Astrocyte (in vitro differentiated cells and primary cell): ENCODE measurements at regions not wholly inside any gene's neighbourhood (a gene's known extent, or its start where the extent isn't known, plus 50 kb on each side); places are given as distances from the start of the nearest gene placed in this dataset.
"Not testable (repeated sequence)": the region's sequence is repeated elsewhere in the genome, so short reads cannot be mapped to it uniquely, and the experiment has no call there.

ENCODE experiments used
- DNase-seq: peaks from one replicate; pipeline ENCODE4 v3.0.0-alpha.2; 2010; ENCODE audit warnings: low read depth
- FAIRE-seq: peaks from 2 replicates; lab custom pipeline; 2011; peaks lifted over from hg19 to GRCh38; lab: Jason Lieb, UNC
- H2AFZ ChIP-seq: 2 replicates; pipeline ENCODE4 v1.6.0; 2012; ENCODE audit warnings: low read depth, low read length, inconsistent platforms
- H3K27ac ChIP-seq: 2 replicates; pipeline ENCODE4 v1.5.1; 2011; ENCODE audit warnings: low read depth, low read length, inconsistent platforms
- H3K27me3 ChIP-seq: 2 replicates; pipeline ENCODE4 v1.6.0; 2011; ENCODE audit warnings: low read length, inconsistent platforms; ENCODE audit not compliant: insufficient read depth
- H3K36me3 ChIP-seq: 2 replicates; pipeline ENCODE4 v1.5.1; 2011; ENCODE audit warnings: low read length, inconsistent platforms; ENCODE audit not compliant: insufficient read depth
- H3K4me1 ChIP-seq: 2 replicates; pipeline ENCODE4 v1.5.1; 2011; ENCODE audit warnings: low read length, inconsistent platforms; ENCODE audit not compliant: insufficient read depth
- H3K4me2 ChIP-seq: 2 replicates; pipeline ENCODE4 v1.6.0; 2012; ENCODE audit warnings: low read length, inconsistent platforms
- H3K4me3 ChIP-seq: 2 replicates; pipeline ENCODE4 v1.5.1; 2011; ENCODE audit warnings: low read depth, mild to moderate bottlenecking, low read length, inconsistent platforms; ENCODE audit not compliant: insufficient read depth
- H3K79me2 ChIP-seq: 2 replicates; pipeline ENCODE4 v1.6.0; 2012; ENCODE audit warnings: mild to moderate bottlenecking, low read length, inconsistent platforms; ENCODE audit not compliant: insufficient read depth
- H3K9ac ChIP-seq: 2 replicates; pipeline ENCODE4 v1.6.0; 2012; ENCODE audit warnings: mild to moderate bottlenecking, low read length, inconsistent platforms
- H3K9me3 ChIP-seq: 2 replicates; pipeline ENCODE4 v1.5.1; 2012; ENCODE audit warnings: low read depth, mild to moderate bottlenecking, low read length, inconsistent platforms; ENCODE audit not compliant: insufficient read depth
- H4K20me1 ChIP-seq: 2 replicates; pipeline ENCODE4 v1.6.0; 2012; ENCODE audit warnings: low read length, inconsistent platforms; ENCODE audit not compliant: insufficient read depth
- H3K27ac Mint-ChIP-seq: one replicate; pipeline ENCODE4 v1.8.0; 2021; ENCODE audit warnings: mild to moderate bottlenecking, mixed read lengths; ENCODE audit not compliant: unreplicated experiment
- H3K27me3 Mint-ChIP-seq: one replicate; pipeline ENCODE4 v1.8.0; 2021; ENCODE audit warnings: low read depth, mixed read lengths; ENCODE audit not compliant: unreplicated experiment
- H3K36me3 Mint-ChIP-seq: one replicate; pipeline ENCODE4 v1.8.0; 2021; ENCODE audit warnings: low read depth, mixed read lengths; ENCODE audit not compliant: unreplicated experiment
- H3K4me1 Mint-ChIP-seq: one replicate; pipeline ENCODE4 v1.8.0; 2021; ENCODE audit warnings: low read depth, mixed read lengths; ENCODE audit not compliant: unreplicated experiment
- H3K4me3 Mint-ChIP-seq: one replicate; pipeline ENCODE4 v1.8.0; 2021; ENCODE audit warnings: mild to moderate bottlenecking, moderate library complexity, mixed read lengths; ENCODE audit not compliant: unreplicated experiment
- H3K9me3 Mint-ChIP-seq: one replicate; pipeline ENCODE4 v1.8.0; 2021; ENCODE audit warnings: mild to moderate bottlenecking, mixed read lengths; ENCODE audit not compliant: unreplicated experiment
- EZH2 ChIP-seq: IDR thresholded peaks from 2 replicates; pipeline ENCODE4 v1.6.1; 2012; ENCODE audit warnings: mild to moderate bottlenecking, low read length, inconsistent platforms; ENCODE audit not compliant: insufficient read depth
- TF ChIP-seq, protein P1 (sequence below): IDR thresholded peaks from 2 replicates; pipeline ENCODE4 v1.5.1; 2011; ENCODE audit warnings: low read depth, mild to moderate bottlenecking, inconsistent platforms, low read length, moderate library complexity; ENCODE audit not compliant: insufficient read depth

DNA sequence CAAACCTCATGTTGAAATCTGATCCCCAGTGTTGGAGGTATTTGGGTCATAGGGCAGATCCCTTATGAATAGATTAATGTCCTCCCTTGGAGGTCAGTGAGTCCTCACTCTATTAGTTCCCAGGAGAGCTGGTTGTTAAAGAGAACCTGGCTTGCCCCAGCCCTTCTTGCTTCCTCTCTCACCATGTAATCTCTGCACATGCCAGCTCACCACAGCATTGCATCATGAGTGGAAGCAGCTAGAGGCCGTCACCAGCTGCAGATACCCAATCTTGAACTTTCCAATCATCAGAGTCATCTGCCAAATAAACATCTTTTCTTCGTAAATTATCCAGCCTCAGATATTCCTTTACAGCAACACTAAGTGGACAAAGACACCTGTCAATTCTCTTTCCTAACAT lies 161.8 kb upstream of the IGF1 start:
- Mint-ChIP-seq H3K4me3 (no peak overlapping the region), H3K4me1 (no peaks in the 10 kb centered on the region), H3K27ac (no peak overlapping the region), H3K9me3 (peaks cover 10% of the 10 kb centered on the region), H3K36me3 (no peaks in the 10 kb centered on the region), H3K27me3 (no peaks in the 10 kb centered on the region)
- no peak for FAIRE-seq
- no peaks in the 10 kb centered on the region for H3K4me1 ChIP-seq
- no peak overlapping the region for H3K4me3 ChIP-seq
- H2AFZ ChIP-seq: no peak overlapping the region
- no peak overlapping the region for H3K9ac ChIP-seq
- no peaks in the 10 kb centered on the region for H4K20me1 ChIP-seq
- peak; percentile 6 for DNase-seq
- no peaks in the 10 kb centered on the region for H3K79me2 ChIP-seq
- H3K9me3 ChIP-seq: no peaks in the 10 kb centered on the region
- H3K27ac ChIP-seq: no peak overlapping the region
- H3K27me3 ChIP-seq: no peaks in the 10 kb centered on the region
- H3K4me2 ChIP-seq: no peak overlapping the region
- TF ChIP-seq, protein P1, sequence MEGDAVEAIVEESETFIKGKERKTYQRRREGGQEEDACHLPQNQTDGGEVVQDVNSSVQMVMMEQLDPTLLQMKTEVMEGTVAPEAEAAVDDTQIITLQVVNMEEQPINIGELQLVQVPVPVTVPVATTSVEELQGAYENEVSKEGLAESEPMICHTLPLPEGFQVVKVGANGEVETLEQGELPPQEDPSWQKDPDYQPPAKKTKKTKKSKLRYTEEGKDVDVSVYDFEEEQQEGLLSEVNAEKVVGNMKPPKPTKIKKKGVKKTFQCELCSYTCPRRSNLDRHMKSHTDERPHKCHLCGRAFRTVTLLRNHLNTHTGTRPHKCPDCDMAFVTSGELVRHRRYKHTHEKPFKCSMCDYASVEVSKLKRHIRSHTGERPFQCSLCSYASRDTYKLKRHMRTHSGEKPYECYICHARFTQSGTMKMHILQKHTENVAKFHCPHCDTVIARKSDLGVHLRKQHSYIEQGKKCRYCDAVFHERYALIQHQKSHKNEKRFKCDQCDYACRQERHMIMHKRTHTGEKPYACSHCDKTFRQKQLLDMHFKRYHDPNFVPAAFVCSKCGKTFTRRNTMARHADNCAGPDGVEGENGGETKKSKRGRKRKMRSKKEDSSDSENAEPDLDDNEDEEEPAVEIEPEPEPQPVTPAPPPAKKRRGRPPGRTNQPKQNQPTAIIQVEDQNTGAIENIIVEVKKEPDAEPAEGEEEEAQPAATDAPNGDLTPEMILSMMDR: no peak
- TF ChIP-seq EZH2: no peak
- H3K36me3 ChIP-seq: no peaks in the 10 kb centered on the region

DNA sequence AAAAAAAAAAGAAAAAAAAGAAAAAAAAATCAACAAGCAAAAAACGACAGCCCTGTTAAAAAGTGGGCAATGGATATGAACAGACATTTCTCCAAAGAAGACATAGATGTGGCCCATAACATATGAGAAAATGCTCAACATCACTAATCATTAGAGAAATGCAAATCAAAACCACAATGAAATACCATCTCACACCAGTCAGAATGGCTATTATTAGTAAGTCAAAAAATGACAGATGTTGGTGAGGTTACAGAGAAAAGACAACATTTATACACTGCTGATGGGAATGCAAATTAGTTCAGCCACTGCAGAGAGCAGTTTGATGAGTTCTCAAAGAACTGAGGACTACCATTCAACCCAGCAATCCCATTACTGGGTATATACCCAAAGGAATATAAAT lies 160.3 kb upstream of the IGF1 start:
- H3K27ac Mint-ChIP-seq, H3K36me3 Mint-ChIP-seq, FAIRE-seq: not testable (repeated sequence)

DNA sequence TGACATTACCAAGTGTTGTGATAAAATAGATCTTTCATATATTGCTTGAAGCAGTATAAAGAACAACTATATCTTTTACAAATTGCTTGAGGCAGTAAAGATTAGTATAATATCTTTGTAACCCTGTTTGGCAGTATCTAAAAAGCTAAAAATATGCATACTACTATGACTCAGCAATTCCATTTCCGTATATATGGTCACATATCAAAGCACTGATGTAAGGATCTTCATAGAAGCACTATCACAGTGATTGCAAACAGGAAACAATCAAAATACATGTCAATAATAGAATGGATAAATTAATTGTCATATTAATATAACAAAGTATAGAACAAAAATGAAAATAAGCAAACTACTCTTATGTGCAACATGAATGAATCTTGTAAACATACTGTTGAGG lies 158.4 kb upstream of the IGF1 start:
- Mint-ChIP-seq H3K9me3 (peaks cover 10% of the 10 kb centered on the region), H3K36me3 (no peaks in the 10 kb centered on the region), H3K4me1 (peaks cover 14% of the 10 kb centered on the region), H3K4me3 (no peak overlapping the region), H3K27me3 (no peaks in the 10 kb centered on the region), H3K27ac (no peak overlapping the region)
- H3K27ac ChIP-seq: peak overlapping the region; percentile 11
- H3K4me1 ChIP-seq: peaks cover 8% of the 10 kb centered on the region
- H3K4me2 ChIP-seq: no peak overlapping the region
- no peak overlapping the region for H2AFZ ChIP-seq
- H3K79me2 ChIP-seq: no peaks in the 10 kb centered on the region
- no peak overlapping the region for H3K4me3 ChIP-seq
- no peaks in the 10 kb centered on the region for H3K9me3 ChIP-seq
- no peaks in the 10 kb centered on the region for H4K20me1 ChIP-seq
- no peak overlapping the region for H3K9ac ChIP-seq
- H3K27me3 ChIP-seq: no peaks in the 10 kb centered on the region
- FAIRE-seq (no peak), DNase-seq (peak; percentile 9)
- TF ChIP-seq EZH2: no peak
- TF ChIP-seq, protein P1: no peak
- H3K36me3 ChIP-seq: no peaks in the 10 kb centered on the region

More for the DNA sequence above, 160.3 kb upstream of the IGF1 start:
- not testable (repeated sequence) for H3K27ac ChIP-seq, H3K4me3 Mint-ChIP-seq, H3K4me2 ChIP-seq, H3K27me3 ChIP-seq, H3K9me3 ChIP-seq, H2AFZ ChIP-seq, H3K4me3 ChIP-seq, H3K4me1 Mint-ChIP-seq, H3K4me1 ChIP-seq, H4K20me1 ChIP-seq, H3K9ac ChIP-seq, H3K79me2 ChIP-seq, H3K36me3 ChIP-seq, H3K27me3 Mint-ChIP-seq, H3K9me3 Mint-ChIP-seq
- peak; percentile 8 for DNase-seq
